ENCODE measurements at regions not wholly inside any gene's neighbourhood (a gene's known extent, or its start where the extent isn't known, plus 50 kb on each side); places are given as distances from the start of the nearest gene placed in this dataset.

- Histone ChIP-seq H3K4me2 (ENCODE audit: low read depth, low read length, poor library complexity, severe bottlenecking) (no peak overlapping the region), H3K36me3 (ENCODE audit: low read length) (no peaks in the 10 kb centered on the region), H2AFZ (ENCODE audit: low read depth, low read length, severe bottlenecking) (no peak overlapping the region), H3K4me3 (ENCODE audit: insufficient read depth, low read length, poor library complexity, severe bottlenecking) (no peak overlapping the region), H3K27ac (ENCODE audit: low read depth, low read length) (no peak overlapping the region), H3K79me2 (ENCODE audit: insufficient read depth, low read length) (no peaks in the 10 kb centered on the region), H3K27me3 (ENCODE audit: low read length) (no peaks in the 10 kb centered on the region), H4K20me1 (ENCODE audit: low read depth, low read length) (no peaks in the 10 kb centered on the region), H3F3A (ENCODE audit: insufficient read depth) (no peaks in the 10 kb centered on the region), H3K9me3 (ENCODE audit: insufficient read depth, low read length) (no peaks in the 10 kb centered on the region), H3K9me2 (replicated peaks; ENCODE audit: insufficient read depth, low read length) (no peaks in the 10 kb centered on the region), H3K9ac (ENCODE audit: low read length) (no peak overlapping the region)
- no peak for TF ChIP-seq CTCF (IDR thresholded peaks at IDR 0.05; ENCODE audit: insufficient read depth, low read length, poor library complexity, severe bottlenecking)
- TF ChIP-seq EZH2phosphoT487 (conservative IDR thresholded peaks at IDR 0.05; ENCODE audit: low read length), result no peak
Measured at GRCh38 chr4:43244688-43245382, 352.3 kb downstream of the GRXCR1 start.

GRCh38 chr4:43251841-43252240 lies 359.3 kb downstream of the GRXCR1 start:
- Histone ChIP-seq H3K9me2 (replicated peaks; ENCODE audit: insufficient read depth, low read length) (no peaks in the 10 kb centered on the region), H2AFZ (ENCODE audit: low read depth, low read length, severe bottlenecking) (no peak overlapping the region), H3K27me3 (ENCODE audit: low read length) (no peaks in the 10 kb centered on the region), H3K79me2 (ENCODE audit: insufficient read depth, low read length) (no peaks in the 10 kb centered on the region), H3K9ac (ENCODE audit: low read length) (no peak overlapping the region), H3K4me2 (ENCODE audit: low read depth, low read length, poor library complexity, severe bottlenecking) (no peak overlapping the region), H3F3A (ENCODE audit: insufficient read depth) (no peaks in the 10 kb centered on the region), H3K4me3 (ENCODE audit: insufficient read depth, low read length, poor library complexity, severe bottlenecking) (no peak overlapping the region), H3K27ac (ENCODE audit: low read depth, low read length) (no peak overlapping the region), H3K36me3 (ENCODE audit: low read length) (no peaks in the 10 kb centered on the region), H4K20me1 (ENCODE audit: low read depth, low read length) (no peaks in the 10 kb centered on the region), H3K9me3 (ENCODE audit: insufficient read depth, low read length) (peaks cover 8% of the 10 kb centered on the region; the same call in 1 of the 2 replicates)
- TF ChIP-seq EZH2phosphoT487 (conservative IDR thresholded peaks at IDR 0.05; ENCODE audit: low read length) (no peak), CTCF (IDR thresholded peaks at IDR 0.05; ENCODE audit: insufficient read depth, low read length, poor library complexity, severe bottlenecking) (no peak)

- H3K79me2 ChIP-seq (ENCODE audit: insufficient read depth, low read length), result no peaks in the 10 kb centered on the region
- no peaks in the 10 kb centered on the region for H3K36me3 ChIP-seq (ENCODE audit: low read length)
- H2AFZ ChIP-seq (ENCODE audit: low read depth, low read length, severe bottlenecking), result no peak overlapping the region
- H3F3A ChIP-seq (ENCODE audit: insufficient read depth), result no peaks in the 10 kb centered on the region
- no peak overlapping the region for H3K9ac ChIP-seq (ENCODE audit: low read length)
- H3K9me2 ChIP-seq (replicated peaks; ENCODE audit: insufficient read depth, low read length), result no peaks in the 10 kb centered on the region
- no peaks in the 10 kb centered on the region for H4K20me1 ChIP-seq (ENCODE audit: low read depth, low read length)
- no peak overlapping the region for H3K4me3 ChIP-seq (ENCODE audit: insufficient read depth, low read length, poor library complexity, severe bottlenecking)
- no peaks in the 10 kb centered on the region for H3K27me3 ChIP-seq (ENCODE audit: low read length)
- no peak overlapping the region for H3K4me2 ChIP-seq (ENCODE audit: low read depth, low read length, poor library complexity, severe bottlenecking)
- H3K9me3 ChIP-seq (ENCODE audit: insufficient read depth, low read length), result peaks cover 13% of the 10 kb centered on the region; the same call in 1 of the 2 replicates
- no peak overlapping the region for H3K27ac ChIP-seq (ENCODE audit: low read depth, low read length)
- no peak for TF ChIP-seq CTCF (IDR thresholded peaks at IDR 0.05; ENCODE audit: insufficient read depth, low read length, poor library complexity, severe bottlenecking)
- no peak for TF ChIP-seq EZH2phosphoT487 (conservative IDR thresholded peaks at IDR 0.05; ENCODE audit: low read length)
Measured at GRCh38 chr4:43253541-43253940, 361.0 kb downstream of the GRXCR1 start.

All from SU-DHL-6 (cell line).